IMR-90 (cell line): ENCODE measurements at regions not wholly inside any gene's neighbourhood (a gene's known extent, or its start where the extent isn't known, plus 50 kb on each side); places are given as distances from the start of the nearest gene placed in this dataset.

Experiments
- BHLHE40 ChIP-seq: fragments of 150-350 bp; IDR thresholded peaks from 2 replicates; pipeline ENCODE4 v1.6.1; 2016; ENCODE audit warnings: mild to moderate bottlenecking, low read depth, low read length
- CEBPB ChIP-seq: IDR thresholded peaks from 2 replicates; pipeline ENCODE4 v1.6.1; 2012; ENCODE audit warnings: low read depth, low read length, improper control_type of control experiment
- MXI1 ChIP-seq: IDR thresholded peaks from 2 replicates; pipeline ENCODE4 v1.6.1; 2012; ENCODE audit warnings: low read depth, mild to moderate bottlenecking, low read length, moderate library complexity, borderline replicate concordance
- POLR2A ChIP-seq: IDR thresholded peaks from 2 replicates; pipeline ENCODE4 v1.6.1; 2012; ENCODE audit warnings: mild to moderate bottlenecking, low read depth, low read length
- TF ChIP-seq, protein P1 (sequence below): conservative IDR thresholded peaks from 2 replicates; pipeline ENCODE4 v1.5.1; 2012; ENCODE audit warnings: mild to moderate bottlenecking, low read depth, low read length, improper control_type of control experiment

DNA sequence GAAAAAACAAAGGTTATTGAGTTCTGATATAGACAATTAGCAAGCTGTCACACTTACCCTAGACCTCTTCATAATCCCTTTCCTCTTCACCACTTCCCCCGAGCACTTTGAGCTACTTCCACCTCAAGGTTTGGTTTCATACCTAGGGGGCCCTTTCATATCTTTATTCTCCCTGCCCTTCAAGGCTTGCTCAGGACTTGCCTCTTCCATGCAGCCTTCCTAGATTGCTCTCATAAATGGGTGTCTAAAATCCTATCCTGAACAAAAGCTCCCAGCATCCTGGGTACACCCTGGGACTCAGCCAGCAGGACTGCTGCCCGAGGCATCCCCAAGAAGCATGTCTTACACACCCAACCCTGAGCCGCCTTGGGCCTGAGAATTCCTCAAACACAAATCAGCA lies 157.3 kb downstream of the C5orf15 start:
- TF ChIP-seq, protein P1, sequence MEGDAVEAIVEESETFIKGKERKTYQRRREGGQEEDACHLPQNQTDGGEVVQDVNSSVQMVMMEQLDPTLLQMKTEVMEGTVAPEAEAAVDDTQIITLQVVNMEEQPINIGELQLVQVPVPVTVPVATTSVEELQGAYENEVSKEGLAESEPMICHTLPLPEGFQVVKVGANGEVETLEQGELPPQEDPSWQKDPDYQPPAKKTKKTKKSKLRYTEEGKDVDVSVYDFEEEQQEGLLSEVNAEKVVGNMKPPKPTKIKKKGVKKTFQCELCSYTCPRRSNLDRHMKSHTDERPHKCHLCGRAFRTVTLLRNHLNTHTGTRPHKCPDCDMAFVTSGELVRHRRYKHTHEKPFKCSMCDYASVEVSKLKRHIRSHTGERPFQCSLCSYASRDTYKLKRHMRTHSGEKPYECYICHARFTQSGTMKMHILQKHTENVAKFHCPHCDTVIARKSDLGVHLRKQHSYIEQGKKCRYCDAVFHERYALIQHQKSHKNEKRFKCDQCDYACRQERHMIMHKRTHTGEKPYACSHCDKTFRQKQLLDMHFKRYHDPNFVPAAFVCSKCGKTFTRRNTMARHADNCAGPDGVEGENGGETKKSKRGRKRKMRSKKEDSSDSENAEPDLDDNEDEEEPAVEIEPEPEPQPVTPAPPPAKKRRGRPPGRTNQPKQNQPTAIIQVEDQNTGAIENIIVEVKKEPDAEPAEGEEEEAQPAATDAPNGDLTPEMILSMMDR, result no peak
- no peak for TF ChIP-seq POLR2A
- TF ChIP-seq MXI1, result no peak
- no peak for TF ChIP-seq BHLHE40
- no peak for TF ChIP-seq CEBPB
